Naive thymus-derived CD4-positive, alpha-beta T cell (primary cell): ENCODE measurements at regions not wholly inside any gene's neighbourhood (a gene's known extent, or its start where the extent isn't known, plus 50 kb on each side); places are given as distances from the start of the nearest gene placed in this dataset.

ENCODE experiments used
- ATAC-seq: fragments of 150-1000 bp; cut with Tn5 transposase; 2 replicates; pipeline ENCODE4 v1.10.0; 2021; ENCODE audit warnings: mild to moderate bottlenecking, moderate library complexity
- CTCF ChIA-PET: fragments of 350-600 bp; sonication (Branson Sonifier 250); formaldehyde crosslinking; loops from one replicate; lab custom pipeline; 2021; ENCODE audit warnings: antibody characterized with exemption; lab: Charles Lee
- POLR2A ChIA-PET: fragments of 350-600 bp; sonication (Branson Sonifier 250); formaldehyde crosslinking; loops from one replicate; lab custom pipeline; 2021; ENCODE audit warnings: antibody characterized with exemption, inconsistent platforms; lab: Charles Lee
- DNase-seq, 9 donors: peaks; one replicate each; pipeline versions ENCODE4 v3.0.0 to v3.0.0-alpha.2; 2020 to 2022; ENCODE audit warnings: mixed read lengths in 1 of 9
- H3K27ac ChIP-seq: one replicate; pipeline ENCODE4 v1.7.0; 2013; ENCODE audit warnings: mild to moderate bottlenecking, low read depth, low read length, moderate library complexity
- H3K27me3 ChIP-seq, 2 donors: one replicate each; pipeline ENCODE4 v1.7.0; 2013; ENCODE audit warnings: low read length in 2 of 2, mild to moderate bottlenecking in 2 of 2, moderate library complexity in 2 of 2; ENCODE audit not compliant: control insufficient read depth in 2 of 2, insufficient read depth in 2 of 2
- H3K36me3 ChIP-seq, 3 experiments: 1 replicate in 2 of 3; 2 replicates in 1 of 3; pipeline ENCODE4 v1.7.0; 2013; ENCODE audit warnings: low read length in 3 of 3, mild to moderate bottlenecking in 3 of 3, moderate library complexity in 1 of 3; ENCODE audit not compliant: insufficient read depth in 3 of 3, control insufficient read depth in 2 of 3
- H3K4me1 ChIP-seq, 2 donors: one replicate each; pipeline ENCODE4 v1.7.0; 2013; ENCODE audit warnings: low read length in 2 of 2, mild to moderate bottlenecking in 2 of 2, moderate library complexity in 1 of 2; ENCODE audit not compliant: control insufficient read depth in 2 of 2, insufficient read depth in 2 of 2
- H3K4me3 ChIP-seq: 2 replicates; pipeline ENCODE4 v1.7.0; 2013; ENCODE audit warnings: mild to moderate bottlenecking, low read length
- H3K9me3 ChIP-seq, 3 experiments: 1 replicate in 2 of 3; 2 replicates in 1 of 3; pipeline ENCODE4 v1.7.0; 2013; ENCODE audit warnings: low read length in 3 of 3; ENCODE audit not compliant: control insufficient read depth in 2 of 3
- H3K27ac Mint-ChIP-seq, 9 donors: one replicate each; pipeline ENCODE4 v1.8.0; 2020 to 2022; ENCODE audit warnings: mixed read lengths in 9 of 9, mild to moderate bottlenecking in 8 of 9, moderate library complexity in 5 of 9, inconsistent platforms in 2 of 9
- H3K27me3 Mint-ChIP-seq, 5 donors: one replicate each; pipeline ENCODE4 v1.8.0; 2021 to 2022; ENCODE audit warnings: mixed read lengths in 5 of 5, mild to moderate bottlenecking in 1 of 5
- H3K36me3 Mint-ChIP-seq, 5 donors: one replicate each; pipeline ENCODE4 v1.8.0; 2020 to 2022; ENCODE audit warnings: mixed read lengths in 5 of 5, mild to moderate bottlenecking in 3 of 5, inconsistent platforms in 1 of 5
- H3K4me1 Mint-ChIP-seq, 7 donors: one replicate each; pipeline ENCODE4 v1.8.0; 2020 to 2022; ENCODE audit warnings: mixed read lengths in 7 of 7, mild to moderate bottlenecking in 3 of 7, inconsistent platforms in 1 of 7
- H3K4me3 Mint-ChIP-seq, 10 donors: one replicate each; pipeline ENCODE4 v1.8.0; 2020 to 2022; ENCODE audit warnings: mild to moderate bottlenecking in 10 of 10, mixed read lengths in 10 of 10, moderate library complexity in 6 of 10, inconsistent platforms in 2 of 10
- H3K9me3 Mint-ChIP-seq, 11 donors: one replicate each; pipeline ENCODE4 v1.8.0; 2020 to 2022; ENCODE audit warnings: mixed read lengths in 11 of 11, mild to moderate bottlenecking in 4 of 11, inconsistent platforms in 1 of 11, moderate library complexity in 1 of 11
- intact Hi-C, 2 donors: fragments of 100-400 bp; cut with micrococcal nuclease; formaldehyde crosslinking; loops; one replicate each; pipeline ENCODE4 v1.15.1; 2023

DNA sequence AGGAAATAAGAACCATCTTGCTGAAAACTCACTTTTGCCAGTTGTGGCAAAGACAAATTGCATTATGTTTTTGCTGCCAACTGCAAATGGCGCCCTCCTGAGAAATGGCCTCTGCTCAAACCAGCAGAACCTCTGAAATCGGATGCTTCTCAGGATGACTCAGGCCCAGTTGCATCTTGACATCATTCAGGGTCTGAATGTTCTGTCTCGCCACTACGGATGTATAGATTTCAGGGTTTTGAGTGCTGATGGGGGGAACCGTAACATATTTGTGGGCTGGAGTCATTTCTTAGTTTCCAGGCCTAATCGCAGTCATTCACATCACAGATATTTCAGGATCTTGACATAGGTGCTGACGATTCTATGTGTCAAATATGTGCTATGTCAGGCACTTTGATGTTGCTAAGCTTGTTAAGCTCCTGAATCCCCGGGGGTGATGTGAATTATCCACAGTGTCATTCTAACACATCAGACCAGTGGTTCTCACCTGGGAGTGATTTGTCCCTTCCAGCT, 207.1 kb downstream of the NFATC2 start:
- Histone ChIP-seq H3K27me3 (no peaks in the 10 kb centered on the region), H3K4me3 (no peak overlapping the region), H3K4me1 (no peaks in the 10 kb centered on the region), H3K9me3 (no peaks in the 10 kb centered on the region), H3K27ac (no peak overlapping the region), H3K36me3 (no peaks in the 10 kb centered on the region)
- Mint-ChIP-seq H3K27ac (no peak overlapping the region), H3K36me3 (no peaks in the 10 kb centered on the region), H3K27me3 (peaks cover 0 to 7% (median 0%) of the 10 kb centered on the region in 5 donors), H3K4me1 (peaks cover 0 to 5% (median 0%) of the 10 kb centered on the region in 7 donors), H3K9me3 (no peaks in the 10 kb centered on the region), H3K4me3 (no peak overlapping the region)
- DNase-seq (no peak), ATAC-seq (no peak)
- POLR2A ChIA-PET: no interaction called here
- CTCF ChIA-PET: no interaction called here
- intact Hi-C loops: no loop called here

GRCh38 chr20:51334609-51335008, 207.9 kb downstream of the NFATC2 start:
- Mint-ChIP-seq H3K27ac (peak overlapping the region in 1 of 9 donors; percentile 18), H3K9me3 (no peaks in the 10 kb centered on the region)

DNA sequence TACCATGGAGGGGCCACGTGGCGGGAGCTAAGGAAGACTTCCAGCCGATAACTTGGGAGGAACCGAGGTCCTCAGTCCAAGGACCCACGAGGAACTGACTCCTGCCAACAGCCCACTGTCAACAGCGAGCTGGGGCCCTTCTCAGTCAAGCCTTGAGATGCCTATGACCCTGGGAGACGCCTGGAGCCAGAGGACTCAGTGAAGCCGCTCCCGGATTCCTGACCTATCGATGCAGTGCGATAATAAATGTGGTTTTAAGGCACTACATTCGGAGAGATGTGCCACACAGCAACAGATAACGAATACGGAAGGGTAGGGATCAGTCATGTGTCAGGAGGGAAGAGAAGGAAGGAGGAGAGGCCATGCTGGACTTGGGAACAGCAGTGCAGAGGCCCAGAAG, 208.5 kb downstream of the NFATC2 start:
- no peaks in the 10 kb centered on the region for H3K9me3 ChIP-seq
- ATAC-seq (no peak), DNase-seq (no peak)
- POLR2A ChIA-PET: no interaction called here
- CTCF ChIA-PET: no interaction called here
- no peaks in the 10 kb centered on the region for H3K36me3 ChIP-seq
- H3K27me3 ChIP-seq: no peaks in the 10 kb centered on the region
- peaks cover 0 to 5% (median 0%) of the 10 kb centered on the region in 7 donors for H3K4me1 Mint-ChIP-seq
- no peak overlapping the region for H3K4me3 ChIP-seq
- H3K9me3 Mint-ChIP-seq: no peaks in the 10 kb centered on the region
- no peaks in the 10 kb centered on the region for H3K4me1 ChIP-seq
- H3K27ac Mint-ChIP-seq: no peak overlapping the region
- no peaks in the 10 kb centered on the region for H3K36me3 Mint-ChIP-seq
- intact Hi-C loops: no loop called here
- H3K4me3 Mint-ChIP-seq: no peak overlapping the region
- H3K27ac ChIP-seq: no peak overlapping the region
- peaks cover 0 to 10% (median 0%) of the 10 kb centered on the region in 5 donors for H3K27me3 Mint-ChIP-seq

More at GRCh38 chr20:51334609-51335008, 207.9 kb downstream of the NFATC2 start:
- DNase-seq (no peak), ATAC-seq (no peak)
- Mint-ChIP-seq H3K4me1 (peaks cover 0 to 5% (median 0%) of the 10 kb centered on the region in 7 donors), H3K4me3 (no peak overlapping the region), H3K36me3 (no peaks in the 10 kb centered on the region), H3K27me3 (peaks cover 0 to 10% (median 0%) of the 10 kb centered on the region in 5 donors)
- no peaks in the 10 kb centered on the region for H3K9me3 ChIP-seq
- intact Hi-C loops: no loop called here
- H3K27me3 ChIP-seq: no peaks in the 10 kb centered on the region
- no peak overlapping the region for H3K4me3 ChIP-seq
- no peaks in the 10 kb centered on the region for H3K4me1 ChIP-seq
- H3K36me3 ChIP-seq: no peaks in the 10 kb centered on the region
- H3K27ac ChIP-seq: no peak overlapping the region
- CTCF ChIA-PET: no interaction called here
- POLR2A ChIA-PET: no interaction called here

GRCh38 chr20:51333446-51333845, 209.1 kb downstream of the NFATC2 start:
- no peak for DNase-seq
- Mint-ChIP-seq H3K27ac (no peak overlapping the region), H3K9me3 (no peaks in the 10 kb centered on the region), H3K27me3 (peaks cover 0 to 10% (median 0%) of the 10 kb centered on the region in 5 donors), H3K36me3 (no peaks in the 10 kb centered on the region), H3K4me3 (no peak overlapping the region), H3K4me1 (peaks cover 0 to 5% (median 0%) of the 10 kb centered on the region in 7 donors)
- CTCF ChIA-PET: no interaction called here
- H3K4me3 ChIP-seq: no peak overlapping the region
- no peaks in the 10 kb centered on the region for H3K36me3 ChIP-seq
- ATAC-seq: no peak
- H3K9me3 ChIP-seq: no peaks in the 10 kb centered on the region
- POLR2A ChIA-PET: interaction anchor here (1.0 kb wide), 1 partner anchor 20 kb away, joined by 3 read pairs; no protein-coding TSS in a partner anchor
- no peaks in the 10 kb centered on the region for H3K27me3 ChIP-seq
- H3K27ac ChIP-seq: no peak overlapping the region
- intact Hi-C loops: no loop called here
- no peaks in the 10 kb centered on the region for H3K4me1 ChIP-seq

DNA sequence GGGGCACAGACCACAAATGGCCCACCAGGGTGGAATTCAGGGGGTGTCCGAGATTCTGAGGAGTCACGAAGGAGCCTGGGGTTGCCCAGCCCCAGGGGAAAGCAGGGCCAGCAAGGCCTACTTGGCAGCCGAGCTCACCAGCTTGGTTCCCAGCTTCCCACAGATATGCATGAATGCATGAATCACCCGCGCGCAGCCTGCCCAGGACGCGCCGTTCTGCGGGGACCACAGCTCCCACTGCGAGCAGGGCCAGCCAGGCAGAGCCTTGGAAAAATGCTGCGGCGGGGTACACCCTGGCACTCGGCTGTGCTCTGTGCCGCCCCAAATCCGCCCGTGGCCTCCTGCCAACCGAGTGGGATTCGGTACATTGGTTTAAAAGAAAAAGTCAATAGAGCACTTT, 211.0 kb downstream of the NFATC2 start:
- H3K4me3 Mint-ChIP-seq: no peak overlapping the region
- no peaks in the 10 kb centered on the region for H3K36me3 ChIP-seq
- ChIA-PET CTCF (no interaction called here), POLR2A (no interaction called here)
- H3K4me1 ChIP-seq: no peaks in the 10 kb centered on the region
- no peak overlapping the region for H3K27ac Mint-ChIP-seq
- no peak overlapping the region for H3K27ac ChIP-seq
- intact Hi-C loops: no loop called here
- H3K36me3 Mint-ChIP-seq: no peaks in the 10 kb centered on the region
- no peak for DNase-seq
- no peaks in the 10 kb centered on the region for H3K9me3 ChIP-seq
- no peaks in the 10 kb centered on the region for H3K27me3 ChIP-seq
- H3K4me3 ChIP-seq: no peak overlapping the region
- no peak for ATAC-seq
- H3K4me1 Mint-ChIP-seq: peaks cover 0 to under 1% (median 0%) of the 10 kb centered on the region in 7 donors
- peaks cover 0 to 17% (median under 1%) of the 10 kb centered on the region in 5 donors for H3K27me3 Mint-ChIP-seq
- no peaks in the 10 kb centered on the region for H3K9me3 Mint-ChIP-seq

DNA sequence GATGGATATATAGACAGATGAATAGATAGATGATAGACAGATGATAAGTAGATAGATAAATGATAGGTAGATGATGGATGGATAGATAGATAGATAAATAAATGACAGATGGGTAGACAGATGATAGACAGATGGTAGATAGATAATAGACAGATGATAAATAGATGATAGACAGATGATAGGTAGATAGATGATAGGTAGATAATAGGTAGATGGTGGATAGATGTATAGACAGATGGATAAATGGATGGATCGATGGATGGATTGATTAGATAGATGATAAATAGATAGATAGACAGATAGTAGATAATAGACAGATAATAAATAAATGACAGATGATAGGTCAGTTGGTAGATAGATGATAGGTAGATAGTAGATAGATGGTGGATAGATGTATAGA, 212.7 kb downstream of the NFATC2 start:
- DNase-seq: no peak
- ChIA-PET CTCF (interaction anchor here (1.0 kb wide), 1 partner anchor 343 kb away, joined by 3 read pairs; no protein-coding TSS in a partner anchor), POLR2A (no interaction called here)
- H3K27ac ChIP-seq: no peak overlapping the region
- H3K9me3 ChIP-seq: no peaks in the 10 kb centered on the region
- no peaks in the 10 kb centered on the region for H3K36me3 ChIP-seq
- H3K4me3 Mint-ChIP-seq: no peak overlapping the region
- H3K36me3 Mint-ChIP-seq: no peaks in the 10 kb centered on the region
- no peaks in the 10 kb centered on the region for H3K27me3 ChIP-seq
- no peak overlapping the region for H3K4me3 ChIP-seq
- intact Hi-C loops: no loop called here
- ATAC-seq: no peak
- no peak overlapping the region for H3K27ac Mint-ChIP-seq
- peaks cover 0 to 4% (median 0%) of the 10 kb centered on the region in 7 donors for H3K4me1 Mint-ChIP-seq
- H3K9me3 Mint-ChIP-seq: peaks cover 0 to 4% (median 0%) of the 10 kb centered on the region in 11 donors
- H3K27me3 Mint-ChIP-seq: peaks cover 0 to 17% (median 6%) of the 10 kb centered on the region in 5 donors
- H3K4me1 ChIP-seq: no peaks in the 10 kb centered on the region

- CTCF ChIA-PET: interaction anchor here (1.6 kb wide), 1 partner anchor 340 kb away, joined by 4 read pairs; no protein-coding TSS in a partner anchor
- intact Hi-C loops: no loop called here
- ATAC-seq: no peak
Measured at GRCh38 chr20:51327251-51327841, 215.2 kb downstream of the NFATC2 start.

More at GRCh38 chr20:51327251-51327841, 215.2 kb downstream of the NFATC2 start:
- no peaks in the 10 kb centered on the region for H3K27me3 ChIP-seq
- DNase-seq: no peak
- no peak overlapping the region for H3K4me3 ChIP-seq
- POLR2A ChIA-PET: no interaction called here
- no peaks in the 10 kb centered on the region for H3K9me3 ChIP-seq
- peaks cover 0 to 10% (median 7%) of the 10 kb centered on the region in 5 donors for H3K27me3 Mint-ChIP-seq
- H3K36me3 Mint-ChIP-seq: no peaks in the 10 kb centered on the region
- H3K4me3 Mint-ChIP-seq: no peak overlapping the region
- H3K9me3 Mint-ChIP-seq: peaks cover 0 to 4% (median 0%) of the 10 kb centered on the region in 11 donors
- no peaks in the 10 kb centered on the region for H3K4me1 ChIP-seq
- no peaks in the 10 kb centered on the region for H3K36me3 ChIP-seq
- H3K4me1 Mint-ChIP-seq: peaks cover 0 to 4% (median 0%) of the 10 kb centered on the region in 7 donors
- no peak overlapping the region for H3K27ac ChIP-seq
- H3K27ac Mint-ChIP-seq: no peak overlapping the region
